ENCODE measurements at regions not wholly inside any gene's neighbourhood (a gene's known extent, or its start where the extent isn't known, plus 50 kb on each side); places are given as distances from the start of the nearest gene placed in this dataset.
"Not testable (repeated sequence)": the region's sequence is repeated elsewhere in the genome, so short reads cannot be mapped to it uniquely, and the experiment has no call there.

DNA sequence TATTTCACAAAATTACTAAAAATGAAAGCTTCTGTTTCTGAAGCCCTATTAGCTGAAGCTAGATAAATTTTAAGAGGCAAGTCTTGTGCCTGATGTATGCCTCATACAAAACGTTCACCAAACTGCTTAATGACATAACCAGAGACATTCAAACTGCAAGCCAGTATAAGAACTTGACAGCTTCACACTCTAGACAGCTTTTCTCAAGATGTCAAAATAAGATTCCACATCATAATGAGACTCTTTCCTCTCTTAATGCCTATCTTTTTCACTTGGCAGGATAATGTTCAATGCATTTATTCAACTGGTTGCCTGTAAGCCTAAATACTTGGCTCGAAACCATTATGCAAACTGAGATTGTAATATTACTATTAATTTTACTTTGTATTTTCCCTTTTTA lies 424.0 kb downstream of the LTN1 start:
- Histone ChIP-seq H3K27me3 (replicated peaks; ENCODE audit: insufficient read depth) (no peaks in the 10 kb centered on the region), H3K36me3 (no peaks in the 10 kb centered on the region), H3K4me1 (ENCODE audit: control insufficient read depth in 1 of 2, low read depth in 2 of 2) (no peaks in the 10 kb centered on the region), H3K9me3 (peaks cover 5% of the 10 kb centered on the region), H3K4me3 (no peak overlapping the region), H3K27ac (no peak overlapping the region)
- ATAC-seq (ENCODE audit: insufficient number of reproducible peaks, low FRiP score, low read depth) (no peak), DNase-seq (ENCODE audit: low spot score) (no peak)
- TF ChIP-seq, protein P1, sequence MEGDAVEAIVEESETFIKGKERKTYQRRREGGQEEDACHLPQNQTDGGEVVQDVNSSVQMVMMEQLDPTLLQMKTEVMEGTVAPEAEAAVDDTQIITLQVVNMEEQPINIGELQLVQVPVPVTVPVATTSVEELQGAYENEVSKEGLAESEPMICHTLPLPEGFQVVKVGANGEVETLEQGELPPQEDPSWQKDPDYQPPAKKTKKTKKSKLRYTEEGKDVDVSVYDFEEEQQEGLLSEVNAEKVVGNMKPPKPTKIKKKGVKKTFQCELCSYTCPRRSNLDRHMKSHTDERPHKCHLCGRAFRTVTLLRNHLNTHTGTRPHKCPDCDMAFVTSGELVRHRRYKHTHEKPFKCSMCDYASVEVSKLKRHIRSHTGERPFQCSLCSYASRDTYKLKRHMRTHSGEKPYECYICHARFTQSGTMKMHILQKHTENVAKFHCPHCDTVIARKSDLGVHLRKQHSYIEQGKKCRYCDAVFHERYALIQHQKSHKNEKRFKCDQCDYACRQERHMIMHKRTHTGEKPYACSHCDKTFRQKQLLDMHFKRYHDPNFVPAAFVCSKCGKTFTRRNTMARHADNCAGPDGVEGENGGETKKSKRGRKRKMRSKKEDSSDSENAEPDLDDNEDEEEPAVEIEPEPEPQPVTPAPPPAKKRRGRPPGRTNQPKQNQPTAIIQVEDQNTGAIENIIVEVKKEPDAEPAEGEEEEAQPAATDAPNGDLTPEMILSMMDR (IDR thresholded peaks at IDR 0.05) = no peak

DNA sequence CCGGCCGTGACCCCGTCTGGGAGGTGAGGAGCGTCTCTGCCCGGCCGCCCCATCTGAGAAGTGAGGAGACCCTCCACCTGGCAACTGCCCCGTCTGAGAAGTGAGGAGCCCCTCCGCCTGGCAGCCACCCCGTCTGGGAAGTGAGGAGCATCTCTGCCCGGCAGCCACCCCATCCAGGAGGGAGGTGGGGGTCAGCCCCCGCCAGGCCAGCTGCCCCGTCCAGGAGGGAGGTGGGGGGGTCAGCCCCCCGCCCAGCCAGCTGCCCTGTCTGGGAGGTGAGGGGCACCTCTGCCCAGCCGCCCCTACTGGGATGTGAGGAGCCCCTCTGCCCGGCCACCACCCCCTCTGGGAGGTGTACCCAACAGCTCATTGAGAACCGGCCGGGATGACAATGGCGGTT lies 428.7 kb downstream of the LTN1 start:
- not testable (repeated sequence) for H3K4me1 ChIP-seq (ENCODE audit: control insufficient read depth in 1 of 2, low read depth in 2 of 2); H3K36me3 ChIP-seq; H3K4me3 ChIP-seq; ATAC-seq (ENCODE audit: insufficient number of reproducible peaks, low FRiP score, low read depth); DNase-seq (ENCODE audit: low spot score); H3K9me3 ChIP-seq; H3K27me3 ChIP-seq (replicated peaks; ENCODE audit: insufficient read depth); H3K27ac ChIP-seq

- no peak for DNase-seq (ENCODE audit: low spot score)
- TF ChIP-seq, protein P1 (IDR thresholded peaks at IDR 0.05) = no peak
- Histone ChIP-seq H3K36me3 (no peaks in the 10 kb centered on the region), H3K4me3 (no peak overlapping the region), H3K27ac (no peak overlapping the region), H3K27me3 (replicated peaks; ENCODE audit: insufficient read depth) (no peaks in the 10 kb centered on the region), H3K4me1 (ENCODE audit: control insufficient read depth in 1 of 2, low read depth in 2 of 2) (no peaks in the 10 kb centered on the region), H3K9me3 (peaks cover 5% of the 10 kb centered on the region)
- no peak for ATAC-seq (ENCODE audit: insufficient number of reproducible peaks, low FRiP score, low read depth)
Observed at GRCh38 chr21:28561772-28562171, 430.9 kb downstream of the LTN1 start.

DNA sequence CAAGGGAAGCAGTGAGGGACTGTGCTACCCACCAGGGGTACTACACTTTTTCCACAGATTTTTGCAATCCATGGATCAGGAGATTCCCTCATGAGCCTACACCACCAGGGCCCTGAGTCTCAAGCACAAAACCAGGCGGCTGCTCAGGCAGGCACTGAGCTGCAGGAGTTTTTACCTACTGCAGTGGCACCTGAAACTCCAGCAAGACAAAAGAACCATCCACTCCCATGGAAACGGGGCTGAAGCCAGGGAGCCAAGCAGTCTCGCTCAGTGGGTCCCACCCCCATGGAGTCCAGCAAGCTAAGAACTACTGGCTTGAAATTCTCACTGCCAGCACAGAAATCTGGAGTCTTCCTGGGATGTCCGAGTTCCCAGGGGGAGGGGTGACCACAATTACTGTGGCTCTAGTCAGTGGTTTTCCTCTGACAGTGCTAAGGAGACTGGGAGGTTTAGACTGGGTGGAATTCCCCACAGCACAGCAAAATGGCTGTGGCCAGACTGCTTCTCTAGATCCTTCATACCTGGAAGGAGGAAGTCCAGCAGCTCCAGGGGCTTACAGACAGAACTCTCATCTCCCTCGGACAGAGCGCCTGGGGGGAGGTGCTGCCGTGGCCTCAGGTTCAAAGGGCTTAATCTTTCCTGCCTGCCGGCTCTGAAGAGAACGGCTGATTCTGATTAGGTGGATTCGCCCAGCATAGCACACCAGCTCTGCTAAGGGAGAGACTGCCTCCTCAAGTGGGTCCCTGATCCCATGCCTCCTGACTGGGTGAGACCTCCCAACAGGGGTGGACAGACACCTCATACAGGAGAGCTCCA lies 437.8 kb downstream of the LTN1 start:
- ATAC-seq (ENCODE audit: insufficient number of reproducible peaks, low FRiP score, low read depth) (no peak), DNase-seq (ENCODE audit: low spot score) (no peak)
- Histone ChIP-seq H3K36me3 (peaks cover 5% of the 10 kb centered on the region), H3K27me3 (replicated peaks; ENCODE audit: insufficient read depth) (no peaks in the 10 kb centered on the region), H3K4me1 (ENCODE audit: control insufficient read depth in 1 of 2, low read depth in 2 of 2) (no peaks in the 10 kb centered on the region), H3K9me3 (no peaks in the 10 kb centered on the region), H3K4me3 (no peak overlapping the region), H3K27ac (no peak overlapping the region)
- TF ChIP-seq, protein P1 (IDR thresholded peaks at IDR 0.05) = no peak

- Histone ChIP-seq H3K36me3 (peaks cover 5% of the 10 kb centered on the region), H3K27me3 (replicated peaks; ENCODE audit: insufficient read depth) (no peaks in the 10 kb centered on the region), H3K4me1 (ENCODE audit: control insufficient read depth in 1 of 2, low read depth in 2 of 2) (no peaks in the 10 kb centered on the region), H3K27ac (no peak overlapping the region), H3K4me3 (no peak overlapping the region), H3K9me3 (no peaks in the 10 kb centered on the region)
- TF ChIP-seq, protein P1 (IDR thresholded peaks at IDR 0.05) = no peak
- DNase-seq (ENCODE audit: low spot score) = no peak
- no peak for ATAC-seq (ENCODE audit: insufficient number of reproducible peaks, low FRiP score, low read depth)
Observed at GRCh38 chr21:28550057-28550825, 442.4 kb downstream of the LTN1 start.

Measured in thoracic aorta (tissue), 2 donors.